ENCODE measurements at regions not wholly inside any gene's neighbourhood (a gene's known extent, or its start where the extent isn't known, plus 50 kb on each side); places are given as distances from the start of the nearest gene placed in this dataset.
"Not testable (repeated sequence)": the region's sequence is repeated elsewhere in the genome, so short reads cannot be mapped to it uniquely, and the experiment has no call there.

GRCh38 chr20:12954254-12954653 lies 54.5 kb upstream of the SPTLC3 start:
- DNase-seq (ENCODE audit: low spot score), result not testable (repeated sequence)

- DNase-seq (ENCODE audit: low spot score), result no peak
These were observed 53.2 kb upstream of the SPTLC3 start for GRCh38 chr20:12955611-12956010.

GRCh38 chr20:12956303-12956702 lies 52.5 kb upstream of the SPTLC3 start:
- no peak for DNase-seq (ENCODE audit: low spot score)

GRCh38 chr20:12957968-12958367 lies 50.8 kb upstream of the SPTLC3 start:
- no peak for DNase-seq (ENCODE audit: low spot score)
